Left lobe of liver (tissue), 2 donors: ENCODE measurements at regions not wholly inside any gene's neighbourhood (a gene's known extent, or its start where the extent isn't known, plus 50 kb on each side); places are given as distances from the start of the nearest gene placed in this dataset.
"Not testable (repeated sequence)": the region's sequence is repeated elsewhere in the genome, so short reads cannot be mapped to it uniquely, and the experiment has no call there.

ENCODE experiments used
- ATAC-seq: fragments of 200-7000 bp; cut with Tn5 transposase; one replicate; pipeline ENCODE4 v1.9.1; 2020; ENCODE audit warnings: mild to moderate bottlenecking, moderate library complexity
- DNase-seq: peaks from one replicate; pipeline ENCODE4 v3.0.0-alpha.2; 2020; ENCODE audit warnings: low spot score
- donor health status: DM: no; HTN: no; CAD: no; lungs with moderate emphysema.
- donor health status: DM: no; HTN: yes; CAD: no.

- ATAC-seq (peak; percentile 34), DNase-seq (no peak)
These were observed 97.2 kb downstream of the SLC4A3 start for GRCh38 chr2:219724628-219725027.

DNA sequence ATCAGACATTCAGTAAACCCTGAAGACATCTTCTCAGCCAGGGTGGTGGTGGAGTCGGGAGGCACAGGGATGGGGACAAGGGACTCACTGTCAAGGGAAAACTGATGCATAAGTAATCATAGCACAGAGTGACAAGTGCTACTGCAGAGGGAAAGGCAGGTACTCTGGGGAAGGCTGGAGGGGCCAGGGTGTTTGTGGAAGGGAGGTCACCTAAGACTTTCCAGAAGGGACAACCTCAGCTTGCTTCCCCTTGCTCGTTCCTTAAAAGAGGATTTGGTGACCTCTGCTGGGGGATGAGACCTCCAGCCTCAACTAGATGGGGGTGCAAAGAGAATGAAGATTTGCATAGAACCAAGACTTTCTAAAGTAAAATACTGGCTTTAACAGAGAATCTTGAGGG is 99.5 kb downstream of the SLC4A3 start:
- DNase-seq: no peak
- ATAC-seq: no peak

DNA sequence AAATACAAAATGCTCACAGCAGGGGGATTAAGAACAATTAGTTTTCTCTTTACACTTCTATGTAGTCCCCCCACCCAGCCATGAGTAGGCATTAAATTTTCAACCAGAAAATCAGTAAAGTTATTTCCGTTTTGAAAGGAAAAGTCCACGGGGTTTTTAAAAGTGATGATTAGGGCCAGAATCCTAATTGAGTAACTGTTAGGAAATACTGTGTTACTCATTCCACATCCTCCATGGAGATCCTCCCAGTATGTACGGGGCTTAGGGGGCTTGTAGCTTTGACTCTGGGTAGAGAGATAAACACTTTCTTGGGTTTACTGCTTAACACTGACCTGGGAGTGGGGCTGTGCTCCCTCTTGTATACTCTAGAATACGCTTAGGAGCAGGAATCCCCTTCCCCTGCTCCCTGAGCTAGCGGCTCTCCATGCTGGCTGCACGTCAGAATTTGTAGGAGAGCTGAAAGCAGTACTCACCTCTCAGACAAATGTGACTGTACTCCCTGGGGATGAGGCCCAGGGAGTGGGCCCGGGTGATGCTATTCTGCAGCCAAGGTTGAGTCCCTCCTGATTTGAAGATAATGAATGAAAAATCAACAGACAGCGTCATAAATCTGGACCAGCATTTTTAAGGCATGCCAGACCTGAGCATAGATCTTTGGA is 100.5 kb downstream of the SLC4A3 start:
- ATAC-seq: no peak

DNA sequence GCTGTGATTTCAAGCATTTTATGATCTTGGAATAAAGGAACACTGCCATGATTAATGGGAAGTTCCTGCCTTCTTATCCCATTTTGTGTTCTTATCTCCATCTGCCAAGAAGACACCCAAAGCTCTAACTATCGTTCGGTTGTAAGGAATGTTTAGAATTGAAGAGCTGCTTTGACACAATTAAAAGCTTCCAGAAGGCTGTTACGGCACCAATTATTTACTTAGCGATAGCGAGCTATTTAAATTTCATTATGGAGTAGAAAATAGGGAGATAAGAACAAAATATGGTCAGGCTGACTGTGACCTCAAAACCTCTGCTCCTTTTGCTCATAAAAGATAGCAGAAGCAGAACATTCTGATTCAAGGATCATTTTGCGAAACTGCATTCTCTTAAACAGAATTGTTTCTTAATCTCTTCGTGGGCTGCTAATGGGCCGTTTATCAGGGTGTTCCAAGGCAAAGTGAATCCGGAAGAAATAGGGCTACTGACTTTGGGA is 101.6 kb downstream of the SLC4A3 start:
- ATAC-seq (no peak), DNase-seq (no peak)

More for the DNA sequence above, 100.5 kb downstream of the SLC4A3 start:
- no peak for DNase-seq

GRCh38 chr2:219731173-219731572 is 103.7 kb downstream of the SLC4A3 start:
- no peak for DNase-seq
- no peak for ATAC-seq

DNA sequence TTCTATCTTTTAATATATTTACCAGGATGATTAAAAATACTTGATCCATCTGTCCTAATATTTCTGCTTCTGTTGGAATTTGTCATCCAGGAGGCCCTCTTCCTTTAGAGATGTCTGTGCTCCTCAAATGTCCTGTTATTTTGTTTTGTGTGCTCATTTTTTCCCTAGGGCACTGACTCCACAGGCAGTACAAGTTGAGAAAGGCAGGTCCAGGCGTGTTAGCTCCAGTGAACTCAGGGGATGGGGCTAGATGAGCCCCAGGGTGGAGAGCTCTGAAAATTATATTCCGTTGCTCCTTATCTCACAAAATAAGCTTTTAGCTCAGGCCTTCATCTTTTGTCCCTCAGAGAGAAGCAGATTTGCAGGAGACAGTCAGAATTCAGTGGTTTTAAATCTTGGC is 105.7 kb downstream of the SLC4A3 start:
- ATAC-seq: no peak
- DNase-seq: no peak

- DNase-seq (no peak), ATAC-seq (no peak)
These were observed 106.3 kb downstream of the SLC4A3 start for GRCh38 chr2:219733746-219734145.

DNA sequence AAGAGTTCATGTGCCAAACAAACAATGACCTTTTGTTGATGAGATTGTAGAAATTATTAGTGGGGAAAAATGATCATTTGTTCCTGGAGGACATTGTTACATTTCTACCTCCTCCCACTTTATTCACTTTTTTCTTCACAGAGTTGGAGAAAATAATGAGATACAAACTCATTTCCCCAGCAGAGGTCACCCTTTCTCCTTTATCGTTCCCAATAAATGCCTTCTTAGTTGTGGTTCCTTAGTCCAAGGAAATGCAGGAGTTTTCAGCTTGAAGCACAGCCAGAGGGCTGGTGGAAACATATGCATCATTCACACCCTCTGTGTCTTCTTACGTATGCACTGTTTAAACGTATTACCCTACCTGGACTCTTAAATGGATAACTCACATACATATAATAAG is 108.8 kb downstream of the SLC4A3 start:
- peak; percentile 79 for ATAC-seq
- DNase-seq: no peak

- peak; percentile 64 for ATAC-seq
- no peak for DNase-seq
These were observed 109.9 kb downstream of the SLC4A3 start for GRCh38 chr2:219737270-219737691.

GRCh38 chr2:219739066-219739465 is 111.6 kb downstream of the SLC4A3 start:
- DNase-seq: no peak
- no peak for ATAC-seq

DNA sequence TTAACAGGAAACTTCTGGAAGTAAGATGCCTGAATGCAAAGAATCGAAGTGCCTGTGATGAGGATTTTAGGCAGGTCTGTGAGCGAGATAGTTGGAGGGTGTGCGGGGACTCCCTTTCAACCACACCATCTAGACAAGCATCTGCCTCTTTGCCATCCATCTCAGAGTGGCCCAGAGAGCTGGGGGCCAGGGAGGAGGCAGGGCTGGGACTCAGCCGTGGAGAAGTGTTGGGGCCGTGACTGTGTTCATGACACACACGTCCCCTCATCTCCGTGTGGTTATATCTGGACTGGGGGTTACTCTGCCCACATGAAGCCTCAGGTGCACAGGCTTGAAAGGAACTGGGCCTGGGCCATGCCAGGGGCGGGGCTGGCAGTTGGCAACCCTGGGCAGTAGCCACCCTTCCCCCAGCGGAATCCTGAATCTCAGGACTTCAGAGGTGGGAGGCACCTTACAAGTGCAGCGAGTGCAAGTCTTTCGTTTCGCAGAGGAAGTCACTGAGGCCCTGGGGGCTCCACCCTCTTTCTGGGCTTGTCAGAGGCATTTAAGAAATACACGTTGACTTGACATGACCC is 112.5 kb downstream of the SLC4A3 start:
- ATAC-seq: no peak
- no peak for DNase-seq

DNA sequence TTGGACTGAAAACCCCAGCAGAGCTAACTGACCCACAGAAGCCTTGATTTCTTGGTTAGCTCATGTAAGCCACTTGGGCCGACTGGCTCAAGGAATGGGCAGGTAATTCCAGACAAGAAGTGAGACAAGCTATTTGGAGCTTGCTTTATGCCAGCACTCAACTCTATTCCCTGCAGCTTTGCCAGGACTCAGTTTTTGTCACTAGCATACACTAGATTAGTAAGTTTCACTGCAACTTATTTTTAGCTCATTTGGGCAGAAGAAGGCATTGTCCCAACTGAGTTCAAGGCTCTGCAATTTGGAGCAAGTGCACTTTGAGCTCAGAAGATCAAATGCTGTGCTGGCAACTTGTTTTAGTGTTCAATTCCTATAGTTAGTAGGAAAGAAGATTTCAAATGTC is 116.1 kb downstream of the SLC4A3 start:
- ATAC-seq: peak; percentile 20

DNA sequence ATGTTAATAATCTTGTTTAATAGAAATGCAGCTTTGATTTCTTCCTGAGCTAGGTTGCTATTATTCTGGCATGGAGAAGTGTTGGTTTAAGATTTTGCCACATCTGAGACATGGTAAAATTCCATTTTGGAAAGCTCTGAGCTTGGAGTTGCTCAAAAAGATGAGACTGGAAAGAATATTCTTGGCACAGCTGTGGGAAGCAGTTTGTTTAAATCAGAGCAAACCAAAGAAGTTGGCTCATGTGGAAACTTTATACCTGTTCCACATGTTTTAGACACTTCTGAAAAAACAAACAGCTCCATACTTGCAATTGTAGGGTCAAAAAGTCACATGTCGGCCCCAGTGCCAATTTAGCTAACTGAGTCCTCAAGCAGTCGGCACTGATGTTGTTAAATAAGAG is 116.6 kb downstream of the SLC4A3 start:
- no peak for DNase-seq

More for the DNA sequence above, 116.1 kb downstream of the SLC4A3 start:
- DNase-seq: no peak

DNA sequence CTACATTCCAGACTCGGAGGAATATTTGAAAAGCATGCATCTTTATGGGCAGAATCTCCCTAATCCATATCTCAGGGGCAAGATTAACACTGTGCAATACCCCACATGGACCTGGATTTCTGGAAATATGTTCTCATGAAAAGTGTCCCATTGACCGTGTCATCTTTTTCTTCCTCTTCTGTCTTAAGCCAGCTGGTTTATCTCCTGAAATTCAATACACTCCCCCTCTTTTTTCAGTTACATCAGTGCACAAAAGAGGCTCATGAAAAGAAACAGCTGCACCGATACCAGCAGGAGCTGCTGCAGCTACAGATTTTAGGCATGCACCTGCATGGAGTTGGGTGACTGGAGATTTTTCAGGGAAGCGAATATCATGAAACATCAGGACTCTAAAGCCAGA is 117.2 kb downstream of the SLC4A3 start:
- no peak for ATAC-seq

More for the DNA sequence above, 116.6 kb downstream of the SLC4A3 start:
- no peak for ATAC-seq

DNA sequence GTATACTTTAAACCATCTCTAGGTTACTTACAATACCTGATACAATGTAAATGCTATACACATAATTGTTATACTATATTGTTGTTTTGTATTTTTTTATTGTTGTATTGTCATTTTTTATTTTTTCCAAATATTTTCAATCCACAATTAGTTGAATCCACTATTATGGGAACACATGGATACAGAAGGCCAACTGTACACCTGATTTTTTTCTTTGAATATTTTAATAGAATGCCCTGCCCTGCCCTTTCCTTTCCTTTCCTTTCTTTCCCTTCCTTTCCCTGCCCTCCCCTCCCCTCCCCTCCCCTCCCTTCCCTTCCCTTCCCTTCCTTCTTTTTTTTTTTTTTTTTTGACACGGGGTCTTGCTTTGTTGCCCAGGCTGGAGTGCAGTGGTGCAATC is 120.2 kb downstream of the SLC4A3 start:
- ATAC-seq (no peak), DNase-seq (no peak)

More for the DNA sequence above, 117.2 kb downstream of the SLC4A3 start:
- no peak for DNase-seq

- no peak for ATAC-seq
- no peak for DNase-seq
These were observed 121.5 kb downstream of the SLC4A3 start for GRCh38 chr2:219748671-219749570.

GRCh38 chr2:219751121-219751520 is 123.7 kb downstream of the SLC4A3 start:
- ATAC-seq, DNase-seq: not testable (repeated sequence)

GRCh38 chr2:219752726-219753125 is 125.3 kb downstream of the SLC4A3 start:
- no peak for DNase-seq
- ATAC-seq: no peak

DNA sequence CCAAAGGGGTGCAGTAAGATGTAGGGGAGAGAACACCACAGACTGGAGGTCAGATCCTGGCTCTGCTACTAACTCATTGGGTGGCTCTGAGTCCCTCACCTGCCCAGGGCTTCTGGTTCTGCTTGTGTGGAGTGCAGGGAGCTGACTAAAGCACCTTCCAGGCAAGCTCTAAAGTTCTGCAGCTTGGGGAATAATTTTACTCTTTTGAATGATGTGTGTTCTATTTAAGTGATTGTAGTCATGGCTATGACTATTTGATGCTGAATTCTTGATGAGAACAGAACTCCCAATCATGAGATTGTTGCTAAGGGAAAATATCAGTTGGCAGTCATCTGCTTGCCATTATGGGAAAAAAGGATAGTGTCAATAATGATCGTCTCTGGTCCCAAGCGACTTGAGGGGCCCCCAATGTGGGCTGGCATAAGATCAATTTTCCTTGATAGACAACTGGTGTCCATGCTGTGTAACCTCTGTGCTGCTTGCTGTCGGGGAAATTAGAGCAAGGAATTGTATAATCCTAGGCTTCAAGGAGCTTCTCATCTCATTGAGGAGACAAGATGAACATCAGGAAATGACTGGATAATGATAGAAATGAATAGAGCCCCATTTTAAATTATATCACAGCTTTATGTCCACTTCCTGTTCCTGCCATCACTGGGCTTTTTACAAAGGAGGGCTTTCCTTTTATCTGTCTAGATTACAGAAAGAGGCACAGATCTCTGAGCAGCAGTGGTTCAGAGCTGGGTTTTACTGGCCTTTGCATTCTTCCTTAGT is 131.7 kb downstream of the SLC4A3 start:
- ATAC-seq (no peak), DNase-seq (no peak)

GRCh38 chr2:219759801-219760200 is 132.4 kb downstream of the SLC4A3 start:
- DNase-seq (no peak), ATAC-seq (no peak)
